OCI-LY1 (cell line): ENCODE measurements at regions not wholly inside any gene's neighbourhood (a gene's known extent, or its start where the extent isn't known, plus 50 kb on each side); places are given as distances from the start of the nearest gene placed in this dataset.

Experiments
- H2AFZ ChIP-seq: fragments of 200-600 bp; sonication (generic), shearing (Covaris generic); 2 replicates; pipeline ENCODE4 v1.6.0; 2014; ENCODE audit warnings: antibody characterized with exemption, mild to moderate bottlenecking, low read length
- H3F3A ChIP-seq: fragments of 200-600 bp; sonication (generic), shearing (Covaris generic); 2 replicates; pipeline ENCODE4 v1.6.0; 2014; ENCODE audit warnings: mild to moderate bottlenecking, antibody characterized with exemption, low read length, moderate library complexity; ENCODE audit not compliant: insufficient read depth
- H3K27ac ChIP-seq: fragments of 200-600 bp; sonication (generic); 2 replicates; pipeline ENCODE4 v1.5.1; 2014; ENCODE audit warnings: low read length, mixed run types, mild to moderate bottlenecking, low read depth; ENCODE audit not compliant: poor library complexity, severe bottlenecking
- H3K27me3 ChIP-seq: fragments of 200-600 bp; sonication (generic); 2 replicates; pipeline ENCODE4 v1.6.0; 2014; ENCODE audit warnings: antibody characterized with exemption, mild to moderate bottlenecking, low read length, moderate library complexity; ENCODE audit not compliant: insufficient read depth
- H3K36me3 ChIP-seq: fragments of 200-600 bp; sonication (generic); 2 replicates; pipeline ENCODE4 v1.6.1; 2014; ENCODE audit warnings: mild to moderate bottlenecking, antibody characterized with exemption, low read length, moderate library complexity, mixed read lengths; ENCODE audit not compliant: insufficient read depth
- H3K4me1 ChIP-seq: fragments of 200-600 bp; sonication (generic); 2 replicates; pipeline ENCODE4 v1.5.1; 2014; ENCODE audit warnings: mild to moderate bottlenecking, low read length, moderate library complexity; ENCODE audit not compliant: insufficient read depth, severe bottlenecking
- H3K4me2 ChIP-seq: fragments of 200-600 bp; sonication (generic), shearing (Covaris generic); 2 replicates; pipeline ENCODE4 v1.6.1; 2014; ENCODE audit warnings: low read length
- H3K4me3 ChIP-seq: fragments of 200-600 bp; sonication (generic); 2 replicates; pipeline ENCODE4 v1.5.1; 2014; ENCODE audit warnings: low read length, low read depth, mild to moderate bottlenecking, mixed read lengths; ENCODE audit not compliant: poor library complexity, severe bottlenecking
- H3K79me2 ChIP-seq: fragments of 200-600 bp; shearing (Covaris generic); 2 replicates; pipeline ENCODE4 v1.6.1; 2016; ENCODE audit warnings: mixed run types, low read length, mixed read lengths; ENCODE audit not compliant: insufficient read depth
- H3K9ac ChIP-seq: fragments of 200-600 bp; sonication (generic), shearing (Covaris generic); 2 replicates; pipeline ENCODE4 v1.6.1; 2014; ENCODE audit warnings: mild to moderate bottlenecking, low read length, mixed read lengths
- H3K9me2 ChIP-seq: fragments of 200-600 bp; sonication (generic), shearing (Covaris generic); 2 replicates; pipeline ENCODE4 v1.6.1; 2014; ENCODE audit warnings: low read depth, mild to moderate bottlenecking, low read length, mixed read lengths
- H3K9me3 ChIP-seq: fragments of 200-600 bp; shearing (Covaris generic); 2 replicates; pipeline ENCODE4 v1.6.1; 2014; ENCODE audit warnings: low read length, mixed read lengths
- H4K20me1 ChIP-seq: fragments of 200-600 bp; sonication (generic), shearing (Covaris generic); 2 replicates; pipeline ENCODE4 v1.6.0; 2016; ENCODE audit warnings: mild to moderate bottlenecking, low read length; ENCODE audit not compliant: insufficient read depth
- EZH2 ChIP-seq: fragments of 200-600 bp; sonication (generic), shearing (Covaris generic); IDR thresholded peaks from 2 replicates; pipeline ENCODE4 v1.8.0; 2017; ENCODE audit warnings: borderline replicate concordance, mixed run types, mild to moderate bottlenecking, antibody characterized with exemption, low read length, moderate library complexity, mixed read lengths
- TF ChIP-seq, protein P1 (sequence below): fragments of 200-600 bp; sonication (generic), shearing (Covaris generic); IDR thresholded peaks from 2 replicates; pipeline ENCODE4 v1.5.1; 2017; ENCODE audit warnings: mild to moderate bottlenecking, antibody characterized with exemption, low read length, moderate library complexity, mixed read lengths

DNA sequence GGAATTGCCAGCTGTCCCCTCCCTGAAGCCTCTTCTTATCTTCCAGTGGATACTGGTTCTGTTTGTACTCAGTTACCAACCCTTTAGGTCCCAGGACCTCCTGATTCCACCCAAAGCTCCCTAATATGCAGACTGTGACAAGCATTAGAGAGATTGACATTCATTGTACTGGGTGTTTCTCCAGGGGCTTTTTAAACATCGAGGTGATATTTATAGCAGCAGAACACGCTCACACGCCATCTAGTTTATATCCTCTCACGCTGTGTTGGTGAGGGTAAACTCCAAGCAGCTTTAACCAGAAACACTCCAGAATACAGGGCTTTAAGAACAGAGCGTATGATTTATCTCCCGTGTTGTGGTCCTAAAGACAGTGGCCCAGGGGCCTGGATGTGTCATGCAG, 238.4 kb downstream of the IRF8 start:
- H3K4me3 ChIP-seq = no peak overlapping the region
- H3K9ac ChIP-seq = no peak overlapping the region
- no peak overlapping the region for H2AFZ ChIP-seq
- no peaks in the 10 kb centered on the region for H3K9me3 ChIP-seq
- 0 out of 2 replicates have a peak, but pooled peaks cover 7% of the 10 kb centered on the region for H3K27me3 ChIP-seq
- no peak for TF ChIP-seq EZH2
- TF ChIP-seq, protein P1, sequence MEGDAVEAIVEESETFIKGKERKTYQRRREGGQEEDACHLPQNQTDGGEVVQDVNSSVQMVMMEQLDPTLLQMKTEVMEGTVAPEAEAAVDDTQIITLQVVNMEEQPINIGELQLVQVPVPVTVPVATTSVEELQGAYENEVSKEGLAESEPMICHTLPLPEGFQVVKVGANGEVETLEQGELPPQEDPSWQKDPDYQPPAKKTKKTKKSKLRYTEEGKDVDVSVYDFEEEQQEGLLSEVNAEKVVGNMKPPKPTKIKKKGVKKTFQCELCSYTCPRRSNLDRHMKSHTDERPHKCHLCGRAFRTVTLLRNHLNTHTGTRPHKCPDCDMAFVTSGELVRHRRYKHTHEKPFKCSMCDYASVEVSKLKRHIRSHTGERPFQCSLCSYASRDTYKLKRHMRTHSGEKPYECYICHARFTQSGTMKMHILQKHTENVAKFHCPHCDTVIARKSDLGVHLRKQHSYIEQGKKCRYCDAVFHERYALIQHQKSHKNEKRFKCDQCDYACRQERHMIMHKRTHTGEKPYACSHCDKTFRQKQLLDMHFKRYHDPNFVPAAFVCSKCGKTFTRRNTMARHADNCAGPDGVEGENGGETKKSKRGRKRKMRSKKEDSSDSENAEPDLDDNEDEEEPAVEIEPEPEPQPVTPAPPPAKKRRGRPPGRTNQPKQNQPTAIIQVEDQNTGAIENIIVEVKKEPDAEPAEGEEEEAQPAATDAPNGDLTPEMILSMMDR = no peak
- H3K79me2 ChIP-seq = no peaks in the 10 kb centered on the region
- no peaks in the 10 kb centered on the region for H3F3A ChIP-seq
- no peaks in the 10 kb centered on the region for H4K20me1 ChIP-seq
- H3K9me2 ChIP-seq = no peaks in the 10 kb centered on the region
- H3K4me2 ChIP-seq = no peak overlapping the region
- no peaks in the 10 kb centered on the region for H3K36me3 ChIP-seq
- H3K4me1 ChIP-seq = no peaks in the 10 kb centered on the region
- no peak overlapping the region for H3K27ac ChIP-seq

DNA sequence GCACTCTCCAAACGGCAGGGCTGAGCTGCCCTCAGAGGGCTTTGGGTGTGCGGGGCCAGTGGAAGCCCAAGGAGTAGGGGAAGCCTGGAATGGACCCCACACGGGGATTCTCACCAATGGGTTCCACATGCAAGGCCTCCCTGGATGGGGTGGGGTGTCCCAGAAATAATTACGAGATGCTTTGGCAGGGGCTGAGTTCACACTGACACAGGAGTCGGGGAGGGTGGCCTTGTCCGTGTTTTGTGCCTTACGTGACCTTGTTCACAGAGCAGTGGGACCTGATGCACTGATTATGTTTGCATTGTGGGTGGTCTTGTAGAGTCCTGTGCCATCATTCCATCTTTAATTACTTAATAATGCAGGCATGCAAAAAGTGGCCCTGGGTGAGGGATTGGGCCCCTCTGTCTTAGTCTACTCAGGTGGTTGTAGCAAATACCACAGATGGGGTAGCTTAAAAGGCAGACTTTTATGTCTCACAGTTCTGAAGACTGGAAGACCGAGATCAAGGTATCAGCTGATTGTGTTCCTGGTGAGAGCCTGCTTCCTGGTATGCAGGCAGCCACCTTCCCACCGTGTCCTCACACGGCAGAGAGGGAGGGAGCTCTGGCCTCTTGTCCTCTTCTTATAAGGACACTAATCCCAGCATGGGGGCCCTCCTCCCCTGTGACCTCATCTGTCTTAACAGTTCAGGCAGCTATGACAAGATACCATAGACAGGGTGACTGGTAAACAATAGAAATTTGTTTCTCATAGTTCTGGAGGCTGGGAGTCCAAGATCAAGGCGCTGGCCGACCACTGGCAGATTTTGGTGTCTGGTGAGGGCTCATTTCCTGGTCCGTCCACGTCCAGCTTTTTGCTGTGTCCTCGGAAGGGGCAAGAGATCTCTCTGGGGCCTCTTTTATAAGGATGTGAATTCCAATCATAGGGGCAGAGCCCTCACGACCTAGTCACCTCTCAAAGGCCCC, 239.4 kb downstream of the IRF8 start:
- no peak overlapping the region for H3K4me2 ChIP-seq
- H3F3A ChIP-seq = no peaks in the 10 kb centered on the region
- H3K27me3 ChIP-seq = 0 out of 2 replicates have a peak, but pooled peaks cover 7% of the 10 kb centered on the region
- H3K9me2 ChIP-seq = no peaks in the 10 kb centered on the region
- H3K79me2 ChIP-seq = no peaks in the 10 kb centered on the region
- H3K36me3 ChIP-seq = no peaks in the 10 kb centered on the region
- H3K27ac ChIP-seq = no peak overlapping the region
- no peak overlapping the region for H3K9ac ChIP-seq
- TF ChIP-seq, protein P1 = no peak
- TF ChIP-seq EZH2 = no peak
- no peak overlapping the region for H2AFZ ChIP-seq
- no peaks in the 10 kb centered on the region for H4K20me1 ChIP-seq
- H3K9me3 ChIP-seq = no peaks in the 10 kb centered on the region
- no peak overlapping the region for H3K4me3 ChIP-seq
- H3K4me1 ChIP-seq = no peaks in the 10 kb centered on the region

DNA sequence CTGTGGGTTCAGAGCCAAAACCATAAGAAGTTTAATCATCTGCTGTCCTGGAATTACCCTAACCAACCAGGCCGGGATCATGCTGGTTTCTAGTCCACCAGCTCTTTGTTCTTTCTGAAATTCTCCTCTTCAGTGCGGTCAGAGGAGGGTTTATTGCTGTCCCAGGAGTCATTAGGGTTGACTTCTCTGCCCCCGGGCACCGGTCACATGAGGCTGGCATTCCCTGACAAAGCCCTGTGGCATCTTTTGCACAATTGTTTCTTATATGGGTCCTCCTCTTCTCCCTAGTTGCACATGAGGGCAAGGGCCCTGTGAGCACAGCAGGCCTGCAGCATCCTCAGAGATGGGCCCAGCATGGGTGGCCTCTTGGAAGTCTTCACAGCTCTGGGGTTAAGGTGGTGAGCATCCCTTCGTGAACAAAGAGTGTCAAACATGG, 243.9 kb downstream of the IRF8 start:
- Histone ChIP-seq H3K9me2 (no peaks in the 10 kb centered on the region), H3K4me3 (no peak overlapping the region), H4K20me1 (no peaks in the 10 kb centered on the region), H3K36me3 (no peaks in the 10 kb centered on the region), H3F3A (no peaks in the 10 kb centered on the region), H3K79me2 (no peaks in the 10 kb centered on the region), H3K4me2 (no peak overlapping the region), H3K4me1 (no peaks in the 10 kb centered on the region), H3K9ac (no peak overlapping the region), H3K9me3 (no peaks in the 10 kb centered on the region), H3K27ac (no peak overlapping the region), H2AFZ (no peak overlapping the region), H3K27me3 (0 out of 2 replicates have a peak, but pooled peaks cover 7% of the 10 kb centered on the region)
- TF ChIP-seq, protein P1 = no peak
- no peak for TF ChIP-seq EZH2
